HEK293T (cell line): ENCODE measurements at regions not wholly inside any gene's neighbourhood (a gene's known extent, or its start where the extent isn't known, plus 50 kb on each side); places are given as distances from the start of the nearest gene placed in this dataset.

ENCODE experiments used
- FOXA1 ChIP-seq: fragments of 450-650 bp; IDR thresholded peaks from 2 replicates; pipeline ENCODE4 v1.6.1; 2016; ENCODE audit warnings: mild to moderate bottlenecking
- NFRKB ChIP-seq: fragments of 450-650 bp; IDR thresholded peaks from 2 replicates; pipeline ENCODE4 v1.6.1; 2016; ENCODE audit warnings: mild to moderate bottlenecking, moderate library complexity
- SP1 ChIP-seq: fragments of 450-650 bp; IDR thresholded peaks from 2 replicates; pipeline ENCODE4 v1.6.1; 2017
- ZNF384 ChIP-seq: fragments of 450-650 bp; IDR thresholded peaks from 2 replicates; pipeline ENCODE4 v1.6.1; 2016

GRCh38 chr4:164575861-164576260, 178.1 kb upstream of the SMIM31 start:
- TF ChIP-seq NFRKB (no peak), ZNF384 (no peak), FOXA1 (no peak), SP1 (no peak)
